Common myeloid progenitor, CD34-positive (primary cell): ENCODE measurements at regions not wholly inside any gene's neighbourhood (a gene's known extent, or its start where the extent isn't known, plus 50 kb on each side); places are given as distances from the start of the nearest gene placed in this dataset.

Experiments
- CTCF ChIA-PET: fragments of 350-600 bp; sonication (Branson Sonifier 250); formaldehyde crosslinking; loops from one replicate; lab custom pipeline; 2021; ENCODE audit warnings: antibody characterized with exemption; lab: Charles Lee
- POLR2A ChIA-PET: fragments of 350-600 bp; sonication (Branson Sonifier 250); formaldehyde crosslinking; loops from one replicate; lab custom pipeline; 2021; ENCODE audit warnings: antibody characterized with exemption; lab: Charles Lee
- DNase-seq, 3 donors: peaks; one replicate each; pipeline versions ENCODE4 v3.0.0 to v3.0.0-alpha.2; 2013
- H3K27ac ChIP-seq, 2 experiments: 1 replicate in 1 of 2; 2 replicates in 1 of 2; pipeline ENCODE4 v1.7.0; 2013; ENCODE audit warnings: inconsistent platforms in 2 of 2, low read length in 2 of 2, mild to moderate bottlenecking in 2 of 2, low read depth in 1 of 2, moderate library complexity in 1 of 2; ENCODE audit not compliant: severe bottlenecking in 2 of 2, insufficient read depth in 1 of 2, poor library complexity in 1 of 2
- H3K27me3 ChIP-seq, 5 experiments: replicated peaks in 2 of 5; 1 replicate in 3 of 5; 2 replicates in 2 of 5; pipeline versions ENCODE4 v1.6.1 to v1.7.0; 2013; ENCODE audit warnings: low read length in 4 of 5, mild to moderate bottlenecking in 2 of 5, moderate library complexity in 2 of 5, inconsistent platforms in 1 of 5; ENCODE audit not compliant: insufficient read depth in 5 of 5, control insufficient read depth in 4 of 5
- H3K36me3 ChIP-seq, 4 experiments: 1 replicate in 2 of 4; 2 replicates in 2 of 4; pipeline versions ENCODE4 v1.6.1 to v1.7.0; 2013; ENCODE audit warnings: low read length in 3 of 4, control low read depth in 1 of 4, mild to moderate bottlenecking in 1 of 4; ENCODE audit not compliant: control insufficient read depth in 4 of 4, insufficient read depth in 4 of 4
- H3K4me1 ChIP-seq, 4 experiments: 1 replicate in 3 of 4; 2 replicates in 1 of 4; pipeline versions ENCODE4 v1.6.1 to v1.7.1; 2013; ENCODE audit warnings: low read length in 3 of 4, mild to moderate bottlenecking in 3 of 4, control low read depth in 1 of 4, inconsistent platforms in 1 of 4, moderate library complexity in 1 of 4; ENCODE audit not compliant: control insufficient read depth in 4 of 4, insufficient read depth in 4 of 4; ENCODE audit errors: control extremely low read depth in 1 of 4
- H3K4me3 ChIP-seq, 7 experiments: 1 replicate in 4 of 7; 2 replicates in 3 of 7; pipeline versions ENCODE4 v1.5.1 to v1.7.0; 2013; ENCODE audit warnings: mild to moderate bottlenecking in 7 of 7, low read length in 6 of 7, moderate library complexity in 6 of 7, inconsistent platforms in 2 of 7, low read depth in 2 of 7, control low read depth in 1 of 7; ENCODE audit not compliant: insufficient read depth in 4 of 7, control insufficient read depth in 1 of 7; ENCODE audit errors: extremely low read depth in 1 of 7
- H3K9me3 ChIP-seq, 5 experiments: 1 replicate in 4 of 5; 2 replicates in 1 of 5; pipeline versions ENCODE4 v1.6.1 to v1.7.1; 2013; ENCODE audit warnings: low read length in 4 of 5, mild to moderate bottlenecking in 2 of 5, inconsistent platforms in 1 of 5, low read depth in 1 of 5, moderate library complexity in 1 of 5; ENCODE audit not compliant: control insufficient read depth in 4 of 5, insufficient read depth in 2 of 5; ENCODE audit errors: control extremely low read depth in 1 of 5
- WGBS: methylation state at CpG from one replicate; pipeline ENCODE4 v1.1.5; 2013; ENCODE audit not compliant: insufficient coverage; 5-methylcytosine and 5-hydroxymethylcytosine counted together

DNA sequence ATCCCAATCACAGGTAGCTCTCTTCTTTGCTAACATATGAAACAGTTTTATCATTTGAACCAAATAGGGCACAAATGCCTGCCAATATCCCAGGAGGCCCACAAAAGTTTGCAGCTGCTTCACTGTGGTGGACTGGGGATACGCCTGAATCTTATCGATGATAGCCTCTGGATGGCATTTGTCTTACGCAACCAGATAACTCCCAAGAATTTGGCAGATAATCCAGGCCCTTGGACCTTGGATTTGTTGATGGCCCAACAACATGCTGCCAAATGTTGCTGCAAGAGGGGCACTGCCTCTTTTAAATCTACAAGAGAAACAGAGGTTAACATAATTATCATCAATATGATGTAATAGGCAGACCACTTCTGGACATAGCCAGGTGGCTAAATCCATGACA is 587.1 kb upstream of the LRRTM4 start:
- ChIA-PET POLR2A (no interaction called here), CTCF (no interaction called here)

DNA sequence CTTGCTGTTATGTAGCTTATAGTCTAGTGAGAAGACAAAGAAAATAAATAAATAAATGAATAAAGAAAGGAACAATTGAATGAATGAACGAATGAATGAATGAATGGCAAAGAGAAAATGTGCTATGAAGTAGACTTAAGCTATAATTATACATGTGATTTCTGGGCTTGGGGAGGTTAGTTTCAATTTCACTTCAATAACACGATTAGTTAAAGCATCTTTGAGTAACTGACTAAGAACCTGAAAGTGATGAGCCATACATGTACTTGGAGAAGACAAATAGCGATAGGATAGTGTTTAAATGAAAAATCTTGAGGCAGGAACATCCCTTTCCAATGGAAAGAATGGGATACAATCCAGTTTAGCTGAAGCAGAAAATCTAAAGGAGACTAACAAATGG is 593.1 kb upstream of the LRRTM4 start:
- Histone ChIP-seq H3K27me3 (no peaks in the 10 kb centered on the region), H3K36me3 (no peaks in the 10 kb centered on the region), H3K4me1 (no peaks in the 10 kb centered on the region), H3K27ac (no peak overlapping the region), H3K4me3 (no peak overlapping the region), H3K9me3 (no peaks in the 10 kb centered on the region)
- WGBS: 83% methylated on average over 3 of the region's 3 CpGs
- CTCF ChIA-PET: no interaction called here
- POLR2A ChIA-PET: no interaction called here
- no peak for DNase-seq

More for the DNA sequence above, 587.1 kb upstream of the LRRTM4 start:
- Histone ChIP-seq H3K9me3 (peaks cover 0 to 5% (median 0%) of the 10 kb centered on the region in 5 experiments), H3K36me3 (no peaks in the 10 kb centered on the region), H3K27ac (no peak overlapping the region), H3K4me1 (no peaks in the 10 kb centered on the region), H3K27me3 (no peaks in the 10 kb centered on the region), H3K4me3 (no peak overlapping the region)
- 72% methylated on average over 3 of the region's 3 CpGs for WGBS
- no peak for DNase-seq

GRCh38 chr2:78118037-78118436 is 595.9 kb upstream of the LRRTM4 start:
- 100% methylated on average over 1 of the region's 5 CpGs for WGBS

GRCh38 chr2:78120275-78120674 is 598.1 kb upstream of the LRRTM4 start:
- no peak overlapping the region for H3K27ac ChIP-seq
- no peaks in the 10 kb centered on the region for H3K4me1 ChIP-seq
- no peaks in the 10 kb centered on the region for H3K27me3 ChIP-seq
- ChIA-PET CTCF (no interaction called here), POLR2A (no interaction called here)
- no peak for DNase-seq
- peaks cover 0 to 1% (median 0%) of the 10 kb centered on the region in 5 experiments for H3K9me3 ChIP-seq
- WGBS: no CpG with 5 or more reads among the region's 2 CpGs
- no peaks in the 10 kb centered on the region for H3K36me3 ChIP-seq
- H3K4me3 ChIP-seq: no peak overlapping the region

More at GRCh38 chr2:78118037-78118436, 595.9 kb upstream of the LRRTM4 start:
- ChIA-PET POLR2A (no interaction called here), CTCF (no interaction called here)
- no peak for DNase-seq
- no peaks in the 10 kb centered on the region for H3K4me1 ChIP-seq
- H3K36me3 ChIP-seq: no peaks in the 10 kb centered on the region
- no peak overlapping the region for H3K27ac ChIP-seq
- no peaks in the 10 kb centered on the region for H3K27me3 ChIP-seq
- H3K9me3 ChIP-seq: peaks cover 0 to 1% (median 0%) of the 10 kb centered on the region in 5 experiments
- no peak overlapping the region for H3K4me3 ChIP-seq

- Histone ChIP-seq H3K27ac (no peak overlapping the region), H3K4me3 (no peak overlapping the region), H3K9me3 (peaks cover 0 to 1% (median 0%) of the 10 kb centered on the region in 5 experiments), H3K4me1 (no peaks in the 10 kb centered on the region), H3K36me3 (no peaks in the 10 kb centered on the region), H3K27me3 (no peaks in the 10 kb centered on the region)
- no peak for DNase-seq
- ChIA-PET CTCF (no interaction called here), POLR2A (no interaction called here)
- 92% methylated on average over 2 of the region's 3 CpGs for WGBS
Measured at GRCh38 chr2:78125042-78125441, 602.9 kb upstream of the LRRTM4 start.

DNA sequence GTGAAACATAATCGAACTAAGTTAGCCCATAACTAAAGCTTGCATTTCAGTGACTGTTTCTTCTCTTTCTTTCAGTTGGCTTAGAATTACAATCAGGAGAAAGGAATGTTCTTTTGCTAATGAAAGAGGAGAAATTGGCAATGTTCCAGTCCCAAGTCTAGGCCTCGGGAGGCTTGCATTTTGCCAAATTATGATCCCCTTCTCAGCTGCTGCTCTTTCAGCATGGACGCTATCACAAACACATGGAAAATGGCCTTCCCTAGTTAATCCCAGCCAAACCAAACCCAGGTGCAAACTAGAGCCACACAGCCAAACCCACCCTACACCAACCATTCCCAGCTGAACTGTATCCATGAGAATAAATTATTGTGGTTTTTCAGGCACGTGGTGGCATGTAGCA is 605.2 kb upstream of the LRRTM4 start:
- ChIA-PET CTCF (no interaction called here), POLR2A (no interaction called here)
- Histone ChIP-seq H3K9me3 (peaks cover 0 to 1% (median 0%) of the 10 kb centered on the region in 5 experiments), H3K4me3 (no peak overlapping the region), H3K27ac (no peak overlapping the region), H3K27me3 (no peaks in the 10 kb centered on the region), H3K4me1 (no peaks in the 10 kb centered on the region), H3K36me3 (no peaks in the 10 kb centered on the region)
- no CpG with 5 or more reads among the region's 4 CpGs for WGBS
- no peak for DNase-seq

DNA sequence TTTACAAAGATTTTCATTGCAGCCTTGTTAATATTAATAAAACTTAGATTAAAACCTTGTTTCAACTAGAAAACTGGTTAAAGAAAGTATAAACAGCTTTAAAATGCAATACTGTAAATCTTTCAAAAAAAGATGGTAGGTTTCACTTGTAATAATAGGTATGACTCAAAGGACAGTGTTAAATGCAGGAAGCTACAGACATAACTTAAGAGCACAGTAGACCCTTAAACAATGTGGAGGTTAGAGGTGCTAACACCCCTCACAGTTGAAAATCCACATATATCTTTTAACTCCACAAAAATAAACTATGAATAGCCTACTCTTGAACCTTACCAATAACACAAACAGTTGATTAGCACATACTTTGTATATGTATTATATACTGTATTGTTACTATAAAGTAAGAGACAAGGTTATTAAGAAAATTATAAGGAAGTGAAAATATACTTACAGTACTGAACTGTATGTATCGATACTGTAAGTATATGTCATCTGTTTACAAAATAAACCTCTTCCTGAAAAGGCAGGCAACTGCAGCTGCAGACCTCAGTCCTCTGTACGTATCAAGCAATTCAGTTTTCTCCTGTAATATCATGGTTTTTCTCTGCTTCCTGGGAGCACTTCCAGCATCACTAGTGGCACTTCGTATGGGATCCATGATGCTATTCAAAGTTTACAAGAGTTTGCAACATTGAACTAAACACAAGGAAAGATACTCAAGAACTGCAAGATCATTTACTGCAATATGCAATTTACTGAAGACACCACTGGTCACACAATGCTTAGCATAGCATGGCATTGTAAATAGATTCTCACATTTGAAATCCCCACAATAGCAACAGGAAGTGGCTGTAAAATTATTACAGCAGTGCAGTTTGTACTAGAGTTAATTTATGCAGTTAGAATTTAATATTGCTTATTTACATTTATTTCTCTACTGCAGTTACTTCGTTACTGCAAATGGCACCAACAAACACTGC is 610.5 kb upstream of the LRRTM4 start:
- Histone ChIP-seq H3K36me3 (no peaks in the 10 kb centered on the region), H3K27ac (no peak overlapping the region), H3K4me1 (no peaks in the 10 kb centered on the region), H3K9me3 (no peaks in the 10 kb centered on the region), H3K4me3 (no peak overlapping the region), H3K27me3 (no peaks in the 10 kb centered on the region)
- POLR2A ChIA-PET: no interaction called here
- DNase-seq: no peak
- CTCF ChIA-PET: no interaction called here
- WGBS: 86% methylated on average over 2 of the region's 4 CpGs
